ENCODE measurements at regions not wholly inside any gene's neighbourhood (a gene's known extent, or its start where the extent isn't known, plus 50 kb on each side); places are given as distances from the start of the nearest gene placed in this dataset.

- 86% methylated on average over 6 of the region's 7 CpGs for WGBS
- DNase-seq (ENCODE audit: low spot score in 2 of 2) = no peak
- TF ChIP-seq, protein P1, sequence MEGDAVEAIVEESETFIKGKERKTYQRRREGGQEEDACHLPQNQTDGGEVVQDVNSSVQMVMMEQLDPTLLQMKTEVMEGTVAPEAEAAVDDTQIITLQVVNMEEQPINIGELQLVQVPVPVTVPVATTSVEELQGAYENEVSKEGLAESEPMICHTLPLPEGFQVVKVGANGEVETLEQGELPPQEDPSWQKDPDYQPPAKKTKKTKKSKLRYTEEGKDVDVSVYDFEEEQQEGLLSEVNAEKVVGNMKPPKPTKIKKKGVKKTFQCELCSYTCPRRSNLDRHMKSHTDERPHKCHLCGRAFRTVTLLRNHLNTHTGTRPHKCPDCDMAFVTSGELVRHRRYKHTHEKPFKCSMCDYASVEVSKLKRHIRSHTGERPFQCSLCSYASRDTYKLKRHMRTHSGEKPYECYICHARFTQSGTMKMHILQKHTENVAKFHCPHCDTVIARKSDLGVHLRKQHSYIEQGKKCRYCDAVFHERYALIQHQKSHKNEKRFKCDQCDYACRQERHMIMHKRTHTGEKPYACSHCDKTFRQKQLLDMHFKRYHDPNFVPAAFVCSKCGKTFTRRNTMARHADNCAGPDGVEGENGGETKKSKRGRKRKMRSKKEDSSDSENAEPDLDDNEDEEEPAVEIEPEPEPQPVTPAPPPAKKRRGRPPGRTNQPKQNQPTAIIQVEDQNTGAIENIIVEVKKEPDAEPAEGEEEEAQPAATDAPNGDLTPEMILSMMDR (IDR thresholded peaks at IDR 0.05) = no peak
- TF ChIP-seq POLR2A (IDR thresholded peaks at IDR 0.05) = no peak
- no peak for TF ChIP-seq POLR2AphosphoS5 (IDR thresholded peaks at IDR 0.05)
- no peak for TF ChIP-seq EP300 (IDR thresholded peaks at IDR 0.05)
- peaks cover 15% of the 10 kb centered on the region for H3K4me1 ChIP-seq
- H3K27ac ChIP-seq = no peak overlapping the region
- H3K9me3 ChIP-seq = peaks cover 4% of the 10 kb centered on the region
- no peak overlapping the region for H3K4me3 ChIP-seq
- H3K27me3 ChIP-seq = no peaks in the 10 kb centered on the region
- H3K36me3 ChIP-seq = no peaks in the 10 kb centered on the region
Observed at GRCh38 chr16:85541619-85541979, 71.5 kb upstream of the GSE1 start.

DNA sequence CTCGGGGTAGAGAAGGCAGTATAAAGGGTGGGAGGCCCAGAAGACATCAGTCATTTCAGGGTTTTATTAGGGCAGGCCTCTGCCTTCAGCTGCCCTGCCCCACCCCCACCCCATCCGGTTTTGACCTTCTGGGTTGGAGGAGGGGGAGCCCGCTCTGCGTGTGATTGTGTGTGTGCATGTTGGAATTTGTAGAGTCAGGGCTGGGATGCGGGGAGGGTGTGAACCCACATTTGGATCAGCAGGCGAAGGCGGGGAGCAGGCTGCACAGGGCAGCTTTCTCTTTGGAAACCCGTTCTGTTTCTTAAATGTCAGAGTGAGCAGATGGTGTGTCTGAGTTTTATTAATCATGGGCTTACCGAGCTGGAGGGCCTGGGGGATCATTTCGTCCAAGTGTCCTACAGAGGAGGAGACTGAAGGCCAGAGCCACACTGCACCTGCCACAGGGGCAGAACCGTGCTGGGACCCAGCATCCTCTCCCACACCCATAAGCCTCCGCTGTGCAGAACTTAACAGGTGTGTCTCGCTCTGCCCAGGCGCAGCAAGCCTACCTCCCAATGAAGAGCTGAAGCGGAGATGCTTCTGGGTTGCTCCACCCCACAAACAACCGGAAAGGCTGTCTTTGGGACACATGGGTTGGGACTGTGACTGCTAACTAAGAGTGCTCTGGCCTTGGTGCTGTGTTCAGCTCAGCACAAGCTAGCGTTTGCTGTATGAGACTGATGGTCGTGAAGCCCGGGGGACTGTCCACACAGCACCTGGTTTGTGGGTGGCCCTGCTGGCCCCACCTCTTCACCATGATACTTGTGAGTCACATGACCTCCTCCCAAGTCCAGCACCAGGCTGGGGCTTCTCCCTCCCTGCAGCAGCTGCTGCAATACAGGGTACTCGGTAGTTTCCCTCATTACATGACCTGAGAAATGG, 70.9 kb upstream of the GSE1 start:
- TF ChIP-seq POLR2A (IDR thresholded peaks at IDR 0.05) = no peak
- no peak for TF ChIP-seq EP300 (IDR thresholded peaks at IDR 0.05)
- no peak for TF ChIP-seq POLR2AphosphoS5 (IDR thresholded peaks at IDR 0.05)
- TF ChIP-seq, protein P1 (IDR thresholded peaks at IDR 0.05) = no peak
- no peak for DNase-seq (ENCODE audit: low spot score in 2 of 2)
- Histone ChIP-seq H3K27me3 (no peaks in the 10 kb centered on the region), H3K4me3 (no peak overlapping the region), H3K36me3 (no peaks in the 10 kb centered on the region), H3K27ac (no peak overlapping the region), H3K9me3 (peaks cover 4% of the 10 kb centered on the region), H3K4me1 (peaks cover 15% of the 10 kb centered on the region)
- 41% methylated on average over 10 of the region's 20 CpGs for WGBS

GRCh38 chr16:85543536-85543935, 69.6 kb upstream of the GSE1 start:
- Histone ChIP-seq H3K27me3 (no peaks in the 10 kb centered on the region), H3K4me3 (no peak overlapping the region), H3K9me3 (peaks cover 4% of the 10 kb centered on the region), H3K4me1 (peaks cover 15% of the 10 kb centered on the region), H3K27ac (no peak overlapping the region), H3K36me3 (no peaks in the 10 kb centered on the region)
- no peak for DNase-seq (ENCODE audit: low spot score in 2 of 2)
- 78% methylated on average over 4 of the region's 4 CpGs for WGBS
- no peak for TF ChIP-seq POLR2A (IDR thresholded peaks at IDR 0.05)
- TF ChIP-seq, protein P1 (IDR thresholded peaks at IDR 0.05) = no peak
- TF ChIP-seq POLR2AphosphoS5 (IDR thresholded peaks at IDR 0.05) = no peak
- no peak for TF ChIP-seq EP300 (IDR thresholded peaks at IDR 0.05)

DNA sequence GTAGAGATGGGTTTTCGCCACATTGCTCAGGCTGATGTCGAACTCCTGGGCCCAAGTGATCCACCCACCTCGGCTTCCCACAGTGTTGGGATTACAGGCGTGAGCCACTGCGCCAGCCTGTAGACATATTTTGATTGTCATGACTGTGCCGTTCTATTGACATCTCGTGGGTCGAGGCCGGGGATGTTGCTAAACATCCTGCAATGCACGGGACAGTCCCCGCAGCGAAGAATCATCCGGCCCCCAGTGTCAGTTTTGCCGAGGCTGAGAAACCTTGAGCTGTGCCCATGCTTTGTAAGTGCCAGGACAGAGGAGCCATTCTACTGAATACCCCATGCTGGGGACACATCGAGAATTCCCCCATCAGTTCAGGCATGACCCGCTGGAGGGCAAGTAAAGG, 69.1 kb upstream of the GSE1 start:
- Histone ChIP-seq H3K4me1 (peaks cover 15% of the 10 kb centered on the region), H3K4me3 (no peak overlapping the region), H3K9me3 (peaks cover 4% of the 10 kb centered on the region), H3K27ac (no peak overlapping the region), H3K27me3 (no peaks in the 10 kb centered on the region), H3K36me3 (no peaks in the 10 kb centered on the region)
- TF ChIP-seq EP300 (IDR thresholded peaks at IDR 0.05) (no peak), POLR2AphosphoS5 (IDR thresholded peaks at IDR 0.05) (no peak)
- TF ChIP-seq, protein P1 (IDR thresholded peaks at IDR 0.05) = no peak
- DNase-seq (ENCODE audit: low spot score in 2 of 2) = no peak
- 95% methylated on average over 16 of the region's 16 CpGs for WGBS

DNA sequence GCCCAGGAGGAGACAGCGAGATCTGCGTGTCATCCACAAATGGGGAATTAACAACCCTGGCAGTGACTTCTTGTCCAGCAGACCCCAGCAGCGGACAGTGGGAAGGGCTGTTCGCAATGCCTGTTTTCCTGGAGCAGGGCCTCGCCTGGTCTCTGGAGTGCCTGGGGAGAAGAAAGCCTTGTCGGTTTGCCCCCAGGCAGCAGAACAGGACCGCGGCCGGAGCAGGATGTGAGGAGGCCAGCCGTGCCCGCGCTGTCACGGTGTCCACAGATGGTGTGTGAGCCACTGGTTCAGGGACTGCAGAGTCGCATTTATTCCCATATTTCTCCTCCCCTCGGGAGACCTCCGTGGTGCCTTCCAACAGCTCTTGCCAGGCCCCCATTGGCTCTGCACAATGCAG, 68.5 kb upstream of the GSE1 start:
- Histone ChIP-seq H3K4me1 (peaks cover 15% of the 10 kb centered on the region), H3K36me3 (no peaks in the 10 kb centered on the region), H3K9me3 (peaks cover 2% of the 10 kb centered on the region), H3K4me3 (no peak overlapping the region), H3K27me3 (no peaks in the 10 kb centered on the region), H3K27ac (no peak overlapping the region)
- DNase-seq (ENCODE audit: low spot score in 2 of 2) = no peak
- no peak for TF ChIP-seq POLR2A (IDR thresholded peaks at IDR 0.05)
- no peak for TF ChIP-seq POLR2AphosphoS5 (IDR thresholded peaks at IDR 0.05)
- TF ChIP-seq, protein P1 (IDR thresholded peaks at IDR 0.05) = no peak
- no peak for TF ChIP-seq EP300 (IDR thresholded peaks at IDR 0.05)
- 88% methylated on average over 16 of the region's 16 CpGs for whole genome bisulfite sequencing
